ENCODE measurements at regions not wholly inside any gene's neighbourhood (a gene's known extent, or its start where the extent isn't known, plus 50 kb on each side); places are given as distances from the start of the nearest gene placed in this dataset.
"Not testable (repeated sequence)": the region's sequence is repeated elsewhere in the genome, so short reads cannot be mapped to it uniquely, and the experiment has no call there.

DNA sequence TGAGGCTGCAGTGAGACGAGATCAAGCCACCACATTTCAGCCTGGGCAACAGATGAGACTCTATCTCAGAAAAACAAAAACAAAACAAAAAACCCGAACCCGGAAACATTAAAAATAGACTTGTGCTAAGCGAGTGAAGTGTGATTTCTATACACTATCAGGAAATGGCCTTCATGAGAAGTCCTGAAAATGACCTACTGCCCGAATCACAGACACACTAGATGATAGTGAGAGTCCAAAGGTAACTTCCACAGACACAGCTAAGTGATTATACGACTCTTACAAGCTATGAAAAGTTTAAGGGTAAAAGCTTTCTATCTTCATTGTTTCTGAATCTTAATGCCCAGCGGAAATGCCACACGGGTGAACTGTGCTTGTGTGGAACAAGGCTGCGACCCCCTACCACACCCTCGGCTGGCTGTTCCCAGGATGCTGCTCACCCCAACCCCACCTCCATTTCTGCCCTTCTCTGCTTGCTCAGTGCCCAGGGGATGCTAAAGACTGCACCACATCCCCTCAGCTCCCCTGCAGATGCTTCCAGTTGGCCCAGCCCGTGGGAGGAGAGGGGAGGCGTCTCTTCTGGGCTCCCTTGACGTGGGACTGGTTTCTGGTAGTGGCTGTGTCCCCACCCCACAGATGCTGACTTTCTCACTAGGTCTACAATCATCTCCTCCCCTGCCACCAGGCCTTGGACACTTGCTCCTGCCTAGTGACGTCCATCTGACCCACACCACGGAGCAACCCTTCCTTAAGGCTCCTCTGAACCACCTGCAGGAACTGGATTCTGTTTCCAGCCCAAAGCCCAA lies 49.7 kb upstream of the LPCAT1 start:
- not testable (repeated sequence) for H3K27ac ChIP-seq
